HG03460 (cell line): ENCODE measurements at regions not wholly inside any gene's neighbourhood (a gene's known extent, or its start where the extent isn't known, plus 50 kb on each side); places are given as distances from the start of the nearest gene placed in this dataset.

ENCODE experiments used
- ATAC-seq: cut with Tn5 transposase; IDR thresholded peaks from one replicate; pipeline ENCODE4 v1.9.1; 2021; ENCODE audit not compliant: unreplicated experiment

GRCh38 chr20:23282111-23282510, 68.5 kb upstream of the NXT1 start:
- ATAC-seq = no peak

- ATAC-seq = no peak
Observed at GRCh38 chr20:23279836-23280235, 70.8 kb upstream of the NXT1 start.

- no peak for ATAC-seq
Observed at GRCh38 chr20:23278172-23278571, 72.4 kb upstream of the NXT1 start.

- ATAC-seq = no peak
Observed at GRCh38 chr20:23277316-23277715, 73.3 kb upstream of the NXT1 start.

- ATAC-seq = no peak
Observed at GRCh38 chr20:23273776-23274175, 76.8 kb upstream of the NXT1 start.

- ATAC-seq = no peak
Observed at GRCh38 chr20:23272176-23273029, 78.2 kb upstream of the NXT1 start.

GRCh38 chr20:23270382-23270911, 80.1 kb upstream of the NXT1 start:
- no peak for ATAC-seq

- ATAC-seq = no peak
Observed at GRCh38 chr20:23269954-23270353, 80.6 kb upstream of the NXT1 start.

- no peak for ATAC-seq
Observed at GRCh38 chr20:23268792-23269354, 81.7 kb upstream of the NXT1 start.

GRCh38 chr20:23267909-23268308, 82.7 kb upstream of the NXT1 start:
- no peak for ATAC-seq

- no peak for ATAC-seq
Observed at GRCh38 chr20:23266530-23267398, 83.8 kb upstream of the NXT1 start.

GRCh38 chr20:23265226-23265625, 85.4 kb upstream of the NXT1 start:
- ATAC-seq = no peak

GRCh38 chr20:23264545-23264944, 86.0 kb upstream of the NXT1 start:
- no peak for ATAC-seq

GRCh38 chr20:23260181-23260840, 90.3 kb upstream of the NXT1 start:
- no peak for ATAC-seq

- ATAC-seq = no peak
Observed at GRCh38 chr20:23258747-23259121, 91.9 kb upstream of the NXT1 start.

GRCh38 chr20:23257848-23258746, 92.5 kb upstream of the NXT1 start:
- ATAC-seq = no peak

GRCh38 chr20:23257106-23257761, 93.4 kb upstream of the NXT1 start:
- no peak for ATAC-seq

GRCh38 chr20:23255716-23256385, 94.7 kb upstream of the NXT1 start:
- ATAC-seq = no peak

GRCh38 chr20:23255106-23255505, 95.5 kb upstream of the NXT1 start:
- ATAC-seq = no peak
